Right lobe of liver (tissue), 4 donors: ENCODE measurements at regions not wholly inside any gene's neighbourhood (a gene's known extent, or its start where the extent isn't known, plus 50 kb on each side); places are given as distances from the start of the nearest gene placed in this dataset.
"Not testable (repeated sequence)": the region's sequence is repeated elsewhere in the genome, so short reads cannot be mapped to it uniquely, and the experiment has no call there.

Experiments
- POLR2A ChIP-seq: fragments of 450-650 bp; IDR thresholded peaks from one replicate; pipeline ENCODE4 v1.6.1; 2017; ENCODE audit warnings: antibody characterized with exemption, mild to moderate bottlenecking
- TF ChIP-seq, protein P1 (sequence below), 4 donors: fragments of 200-600 bp in 3 of 4; fragments of 450-650 bp in 1 of 4; IDR thresholded peaks; one replicate each; pipeline versions ENCODE4 v1.5.1 to v1.8.0; 2016 to 2022; ENCODE audit warnings: antibody characterized with exemption in 4 of 4, mild to moderate bottlenecking in 2 of 4
- donor health status: DM: no; HTN: no; CAD: no.
- donor health status: DM: no; HTN: no; CAD: no.
- donor health status: DM: no; HTN: yes; CAD: no.

DNA sequence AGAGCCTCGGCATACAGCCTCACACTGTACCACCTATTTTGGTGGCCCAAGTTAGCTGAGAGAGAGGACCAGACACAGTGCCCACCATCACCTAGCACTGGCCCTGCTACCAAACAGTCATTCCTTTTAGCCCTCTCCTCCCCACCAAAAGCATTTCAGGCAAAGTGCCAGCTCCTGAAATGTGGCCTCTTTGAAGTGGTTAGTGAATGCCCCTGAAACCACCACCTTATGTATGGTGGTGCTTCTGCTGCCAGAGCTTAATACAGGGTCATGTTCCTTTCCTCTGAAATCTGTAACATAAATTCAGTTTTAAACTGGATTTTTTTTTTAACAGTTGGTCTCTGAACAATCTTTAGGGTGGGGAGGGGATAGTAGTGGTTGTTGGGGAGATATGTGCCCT lies 91.0 kb upstream of the IKBKE start:
- TF ChIP-seq, protein P1, sequence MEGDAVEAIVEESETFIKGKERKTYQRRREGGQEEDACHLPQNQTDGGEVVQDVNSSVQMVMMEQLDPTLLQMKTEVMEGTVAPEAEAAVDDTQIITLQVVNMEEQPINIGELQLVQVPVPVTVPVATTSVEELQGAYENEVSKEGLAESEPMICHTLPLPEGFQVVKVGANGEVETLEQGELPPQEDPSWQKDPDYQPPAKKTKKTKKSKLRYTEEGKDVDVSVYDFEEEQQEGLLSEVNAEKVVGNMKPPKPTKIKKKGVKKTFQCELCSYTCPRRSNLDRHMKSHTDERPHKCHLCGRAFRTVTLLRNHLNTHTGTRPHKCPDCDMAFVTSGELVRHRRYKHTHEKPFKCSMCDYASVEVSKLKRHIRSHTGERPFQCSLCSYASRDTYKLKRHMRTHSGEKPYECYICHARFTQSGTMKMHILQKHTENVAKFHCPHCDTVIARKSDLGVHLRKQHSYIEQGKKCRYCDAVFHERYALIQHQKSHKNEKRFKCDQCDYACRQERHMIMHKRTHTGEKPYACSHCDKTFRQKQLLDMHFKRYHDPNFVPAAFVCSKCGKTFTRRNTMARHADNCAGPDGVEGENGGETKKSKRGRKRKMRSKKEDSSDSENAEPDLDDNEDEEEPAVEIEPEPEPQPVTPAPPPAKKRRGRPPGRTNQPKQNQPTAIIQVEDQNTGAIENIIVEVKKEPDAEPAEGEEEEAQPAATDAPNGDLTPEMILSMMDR (IDR thresholded peaks at IDR 0.05), result not testable (repeated sequence)
- TF ChIP-seq POLR2A, result not testable (repeated sequence)
